GM21619 (cell line): ENCODE measurements at regions not wholly inside any gene's neighbourhood (a gene's known extent, or its start where the extent isn't known, plus 50 kb on each side); places are given as distances from the start of the nearest gene placed in this dataset.
"Not testable (repeated sequence)": the region's sequence is repeated elsewhere in the genome, so short reads cannot be mapped to it uniquely, and the experiment has no call there.

Experiments
- ATAC-seq: cut with Tn5 transposase; IDR thresholded peaks from one replicate; pipeline ENCODE4 v1.9.1; 2021; ENCODE audit not compliant: unreplicated experiment

DNA sequence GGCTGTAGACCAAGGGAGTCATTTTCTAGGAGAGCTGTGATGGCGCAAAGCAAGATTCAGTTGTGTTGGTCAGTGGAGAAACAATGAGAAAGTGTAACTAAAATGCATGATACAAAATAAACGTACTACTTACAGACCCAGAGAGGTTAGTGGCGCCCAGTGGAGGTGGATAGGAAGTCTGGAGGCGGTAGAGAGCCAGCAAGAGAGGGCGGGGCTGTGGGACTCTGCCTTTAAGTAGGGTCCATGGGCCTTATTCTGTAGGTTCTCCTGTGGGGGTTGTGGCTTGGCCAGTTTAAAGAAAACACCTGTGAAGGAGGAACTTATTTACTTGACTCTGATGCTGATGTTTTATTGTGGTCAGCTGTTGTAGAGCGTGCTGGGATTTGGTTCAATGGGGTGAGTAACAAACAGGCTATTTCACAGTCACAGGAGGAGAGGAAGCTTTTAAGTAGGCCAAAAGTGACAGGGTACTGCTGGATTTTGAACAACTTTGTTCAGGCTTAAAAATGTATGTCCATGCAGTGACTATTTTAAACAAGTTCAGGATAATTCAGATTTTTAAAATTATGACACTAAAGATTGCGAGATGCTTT lies 1097.7 kb downstream of the TMTC2 start:
- ATAC-seq: no peak

DNA sequence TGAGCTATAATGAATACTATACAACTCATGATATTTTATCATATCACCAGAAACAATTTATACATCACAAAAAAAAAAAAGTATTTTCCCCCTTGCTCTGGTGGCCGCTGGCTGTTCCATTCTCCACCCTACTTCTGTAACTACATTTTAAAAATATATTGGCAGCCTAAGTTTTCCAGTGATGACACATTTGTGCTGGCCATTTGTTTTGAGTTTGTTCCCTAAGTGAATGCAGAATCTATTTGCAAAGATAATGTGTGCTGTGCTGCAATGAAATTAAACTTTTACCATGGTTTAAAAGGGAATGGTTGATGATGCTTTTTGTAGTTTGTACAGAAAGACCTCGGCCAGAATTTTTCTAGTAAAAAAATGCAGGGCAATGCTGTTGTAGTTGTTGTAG lies 1092.8 kb downstream of the TMTC2 start:
- ATAC-seq: no peak

DNA sequence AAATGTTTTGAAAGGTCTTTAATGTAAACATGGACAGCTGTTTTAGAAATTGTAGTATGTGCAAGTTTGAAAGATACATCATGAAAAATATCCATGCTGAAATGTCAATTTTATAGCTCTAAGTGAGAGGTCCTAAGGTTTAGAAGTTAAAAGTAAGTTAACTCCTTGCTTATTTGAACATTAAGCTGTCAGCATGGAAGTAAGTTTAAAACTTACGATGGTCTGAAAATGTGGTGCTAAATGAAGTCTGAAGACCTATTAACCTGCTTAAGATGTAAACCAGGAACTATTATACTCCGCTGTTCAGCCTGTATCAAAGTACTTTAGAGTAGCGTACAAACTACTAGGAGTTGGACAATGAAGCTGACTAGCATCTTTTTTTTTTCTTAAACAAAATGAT lies 1082.4 kb downstream of the TMTC2 start:
- no peak for ATAC-seq

DNA sequence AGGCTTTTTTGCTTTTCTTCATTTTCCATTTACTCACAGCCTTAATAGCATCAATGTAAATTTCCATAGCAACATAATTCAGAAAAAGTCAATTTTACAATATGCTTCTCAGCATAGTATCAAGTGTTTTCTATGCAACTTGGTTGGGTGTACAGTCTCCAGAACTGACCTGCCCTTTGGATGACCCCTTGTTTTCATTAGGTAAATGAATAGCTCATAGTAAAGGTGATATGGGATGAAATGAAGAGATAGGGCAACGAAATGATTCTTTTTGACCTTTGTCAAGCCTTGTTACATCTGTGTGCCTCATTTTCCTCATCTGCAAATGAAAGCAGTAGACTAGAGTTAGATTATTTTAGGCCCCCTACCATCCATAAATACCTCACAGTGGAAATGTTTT lies 1081.0 kb downstream of the TMTC2 start:
- no peak for ATAC-seq

DNA sequence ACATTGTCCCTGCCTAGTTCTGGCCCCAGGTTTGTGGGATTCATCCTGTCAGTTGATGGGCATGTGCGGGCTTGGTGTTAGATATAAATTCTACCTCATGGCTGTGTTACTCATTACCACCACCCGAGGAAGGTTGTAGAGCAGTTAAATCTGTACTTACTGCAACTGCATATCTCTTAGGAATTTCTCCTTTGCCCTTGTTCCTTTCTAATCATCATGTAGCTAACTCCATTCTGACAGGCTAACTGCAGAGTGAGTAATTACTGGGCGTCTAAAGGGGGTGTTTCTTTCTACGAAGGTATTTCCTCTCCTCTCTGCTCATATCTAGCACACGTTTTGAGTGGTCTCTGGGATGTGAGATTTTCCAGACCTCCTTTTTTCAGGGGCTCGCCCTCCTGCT lies 1076.7 kb downstream of the TMTC2 start:
- ATAC-seq: no peak

DNA sequence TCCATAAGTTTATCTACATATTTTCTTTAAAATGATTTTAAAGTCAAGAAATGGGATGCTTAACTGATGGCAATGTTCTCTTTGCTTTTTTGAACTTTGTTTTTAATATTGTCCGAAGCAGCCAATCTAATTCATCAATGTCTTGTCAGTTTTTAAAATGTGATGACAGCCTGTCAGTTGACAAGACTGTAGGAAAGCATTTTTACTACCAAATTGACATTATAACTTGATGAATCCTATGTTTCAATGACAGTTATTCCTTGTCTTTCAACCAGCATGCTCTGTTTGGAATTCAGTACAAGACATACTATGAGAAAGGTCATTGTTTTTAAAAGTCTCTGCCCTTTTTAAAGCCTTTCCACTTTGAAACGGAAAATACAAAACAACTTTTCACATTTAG lies 1073.2 kb downstream of the TMTC2 start:
- no peak for ATAC-seq

DNA sequence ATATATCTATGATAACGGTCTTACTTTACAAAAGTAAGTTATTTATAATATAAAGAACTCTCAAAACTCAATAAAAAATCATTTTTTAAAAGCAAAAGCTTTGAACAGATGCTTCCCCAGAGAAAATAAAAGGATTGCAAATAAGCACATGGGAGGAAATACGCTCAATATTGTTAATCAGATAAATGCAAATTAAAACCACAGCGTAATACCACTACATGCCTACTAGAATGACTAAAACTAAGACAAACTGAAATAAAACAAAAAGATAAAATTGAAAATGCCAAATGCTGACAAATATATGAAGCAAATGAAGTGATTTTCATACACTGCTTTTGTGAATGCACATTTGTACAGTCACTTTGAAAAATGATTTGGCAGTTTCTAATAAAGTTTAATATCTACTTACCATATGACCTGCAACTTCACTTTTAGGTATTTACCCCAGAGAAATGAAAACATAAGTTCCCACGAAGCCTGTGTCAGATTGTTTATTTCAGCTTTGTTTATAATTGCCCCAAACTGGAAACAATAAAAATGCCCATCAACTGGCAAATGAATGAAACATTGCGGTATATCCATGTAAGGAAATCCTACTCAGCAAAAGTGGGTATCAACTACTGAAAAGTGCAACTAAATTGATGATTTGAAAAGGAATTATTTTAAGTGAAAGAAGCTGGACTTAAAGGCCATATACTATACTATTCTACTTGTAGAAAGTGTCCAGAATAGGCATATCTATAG lies 1072.4 kb downstream of the TMTC2 start:
- ATAC-seq: no peak

DNA sequence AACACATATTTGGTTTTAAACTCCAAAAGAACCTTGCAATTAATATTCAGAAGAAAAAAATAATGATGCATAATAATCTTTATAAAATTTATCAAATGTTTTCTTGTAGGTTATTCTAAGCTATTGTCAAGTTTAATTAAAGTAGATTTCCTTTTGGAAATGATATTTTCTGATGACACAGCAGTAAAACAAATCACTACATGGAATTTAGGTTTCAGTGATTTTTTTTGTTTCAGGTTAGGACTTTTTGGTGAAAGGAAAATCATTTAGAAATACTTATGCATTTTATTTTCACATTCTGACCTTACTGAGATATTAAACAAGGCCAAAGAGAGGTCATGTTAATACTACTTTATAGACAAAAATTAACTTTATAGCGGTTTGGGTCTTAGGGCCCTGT lies 1067.2 kb downstream of the TMTC2 start:
- no peak for ATAC-seq

DNA sequence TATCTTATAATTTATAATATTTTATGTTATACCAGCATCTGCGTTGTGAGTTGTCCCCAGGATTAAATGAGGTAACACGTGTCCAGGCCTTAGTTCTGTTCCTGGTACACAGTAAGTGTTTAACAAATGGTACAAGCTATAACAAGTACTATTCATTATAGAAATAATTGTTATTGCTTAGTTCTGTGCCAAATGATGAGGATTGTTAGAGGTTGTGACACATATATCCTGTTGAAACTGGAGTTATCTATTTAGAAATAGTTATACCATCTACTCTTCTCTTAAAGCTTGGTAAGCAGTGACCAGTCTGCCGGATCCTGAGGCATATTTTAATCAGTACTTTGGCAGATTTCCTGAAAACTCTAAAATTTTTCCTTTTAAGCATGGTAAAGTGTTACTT lies 1066.5 kb downstream of the TMTC2 start:
- ATAC-seq: no peak

DNA sequence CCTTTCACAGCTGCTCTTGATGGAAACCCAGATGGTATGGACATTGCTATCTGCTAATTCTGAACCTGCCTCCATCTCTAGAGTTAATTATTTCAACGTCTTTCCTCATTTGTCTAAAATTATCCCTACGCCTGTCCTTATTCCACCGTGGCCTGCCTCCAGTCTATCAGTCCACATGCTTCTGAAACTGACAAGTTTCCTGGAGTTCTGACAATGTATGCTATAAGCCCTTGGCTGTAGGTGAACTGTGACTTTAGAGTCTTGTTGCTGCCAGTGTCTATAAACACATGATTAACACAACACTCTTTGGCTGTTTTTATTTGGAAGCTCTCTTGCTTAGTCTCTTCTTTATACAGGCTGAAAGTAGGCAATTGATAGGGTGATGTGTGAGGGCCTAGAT lies 1052.9 kb downstream of the TMTC2 start:
- ATAC-seq: no peak

DNA sequence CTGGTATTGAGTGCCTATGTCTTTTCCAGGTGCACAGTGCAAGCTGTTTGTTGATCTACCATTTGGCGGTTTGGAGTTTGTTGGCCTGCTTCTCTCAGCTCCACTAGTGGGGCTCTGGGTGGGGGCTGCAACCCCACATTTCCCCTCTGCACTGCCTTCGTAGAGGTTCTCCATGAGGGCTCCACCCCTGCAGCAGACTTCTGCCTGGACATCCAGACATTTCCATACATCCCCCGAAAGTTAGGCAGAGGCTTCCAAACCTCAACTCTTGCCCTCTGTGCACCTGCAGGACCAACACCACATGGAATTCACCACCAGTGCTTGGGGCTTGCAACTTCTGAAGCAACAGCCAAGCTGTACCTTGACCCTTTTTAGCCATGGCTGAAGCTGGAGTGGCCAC lies 1024.1 kb downstream of the TMTC2 start:
- no peak for ATAC-seq

DNA sequence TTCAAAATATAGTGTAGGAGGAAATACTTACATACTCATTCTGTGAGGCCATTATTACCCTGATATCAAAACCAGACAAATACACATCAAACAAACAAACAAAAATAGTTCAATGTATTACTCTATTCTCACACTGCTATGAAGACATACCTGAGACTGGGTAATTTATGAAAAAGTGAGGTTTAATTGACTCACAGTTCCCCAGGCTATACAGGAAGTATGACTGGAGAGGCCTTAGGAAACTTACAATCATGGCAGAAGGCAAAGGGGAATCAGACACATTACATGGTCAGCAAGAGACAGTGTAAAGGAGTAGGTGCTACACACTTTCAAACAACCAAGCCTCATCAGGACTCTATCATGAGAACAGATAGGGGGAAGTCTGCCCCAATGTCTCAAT lies 1023.2 kb downstream of the TMTC2 start:
- ATAC-seq: no peak

DNA sequence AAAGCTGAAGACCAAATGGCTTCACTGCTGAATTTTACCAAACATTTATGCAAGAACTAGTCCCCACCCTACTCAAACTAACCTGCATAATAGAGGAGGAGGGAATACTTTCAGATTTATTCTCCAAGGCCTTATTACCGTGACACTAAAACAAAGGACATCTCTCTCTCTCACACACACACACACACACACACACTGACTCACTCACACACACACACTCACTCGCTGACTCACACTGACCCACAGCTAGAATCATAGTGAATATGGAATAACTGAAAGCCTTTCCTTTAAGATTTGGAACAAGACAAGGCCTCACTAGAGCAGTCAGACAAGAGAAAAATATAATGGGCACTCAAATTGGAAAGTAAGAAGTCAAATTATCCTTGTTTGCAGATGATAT lies 1014.1 kb downstream of the TMTC2 start:
- no peak for ATAC-seq

DNA sequence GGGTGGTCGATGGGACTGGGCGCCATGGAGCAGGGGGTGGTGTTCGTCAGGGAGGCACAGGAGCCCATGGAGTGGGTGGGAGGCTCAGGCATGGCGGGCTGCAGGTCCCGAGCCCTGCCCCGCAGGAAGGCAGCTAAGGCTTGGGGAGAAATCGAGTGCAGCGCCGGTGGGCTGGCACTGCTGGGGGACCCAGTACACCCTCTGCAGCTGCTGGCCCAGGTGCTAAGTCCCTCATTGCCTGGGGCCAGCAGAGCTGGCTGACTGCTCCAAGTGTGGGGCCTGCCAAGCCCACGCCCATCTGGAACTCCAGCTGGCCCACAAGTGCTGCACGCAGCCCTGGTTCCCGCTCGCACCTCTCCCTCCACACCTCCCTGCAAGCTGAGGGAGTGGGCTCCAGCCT lies 1009.6 kb downstream of the TMTC2 start:
- ATAC-seq: not testable (repeated sequence)

DNA sequence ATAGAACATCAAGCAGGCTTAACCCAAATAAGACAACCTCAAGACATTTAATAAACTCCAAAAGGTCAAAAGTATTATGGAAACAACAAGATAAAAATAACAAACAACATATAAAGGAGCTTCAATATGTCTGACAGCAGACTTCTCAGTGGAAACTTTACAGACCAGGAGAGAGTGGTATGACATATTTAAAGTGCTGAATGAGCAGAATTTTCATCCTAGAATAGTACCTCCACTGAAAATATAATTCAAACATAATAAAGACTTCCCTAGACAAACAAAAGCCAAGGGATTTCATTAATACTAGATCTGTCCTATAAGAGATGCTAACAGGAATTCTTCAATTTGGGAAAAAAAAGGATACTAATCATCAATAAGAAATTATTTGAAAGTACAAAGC lies 1005.0 kb downstream of the TMTC2 start:
- no peak for ATAC-seq

DNA sequence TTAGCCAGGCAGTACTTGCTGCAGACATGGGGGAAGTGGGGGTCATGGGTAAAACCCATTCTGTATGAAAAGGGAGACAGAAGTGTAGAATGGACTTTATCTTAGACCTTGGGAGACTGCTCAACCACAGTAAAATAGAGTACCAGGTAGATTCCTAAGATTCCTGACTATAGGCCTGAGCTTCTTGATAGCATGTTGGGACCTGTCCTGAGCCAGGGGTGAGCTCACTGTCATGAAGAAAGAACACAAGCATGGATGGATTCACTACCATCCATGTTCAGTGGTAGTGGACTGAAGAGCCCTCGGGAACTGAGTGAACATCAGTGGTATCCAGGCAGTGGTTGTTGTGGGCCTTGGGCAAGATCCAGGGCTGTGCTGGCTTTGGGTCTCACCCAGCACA lies 1003.8 kb downstream of the TMTC2 start:
- ATAC-seq: no peak

DNA sequence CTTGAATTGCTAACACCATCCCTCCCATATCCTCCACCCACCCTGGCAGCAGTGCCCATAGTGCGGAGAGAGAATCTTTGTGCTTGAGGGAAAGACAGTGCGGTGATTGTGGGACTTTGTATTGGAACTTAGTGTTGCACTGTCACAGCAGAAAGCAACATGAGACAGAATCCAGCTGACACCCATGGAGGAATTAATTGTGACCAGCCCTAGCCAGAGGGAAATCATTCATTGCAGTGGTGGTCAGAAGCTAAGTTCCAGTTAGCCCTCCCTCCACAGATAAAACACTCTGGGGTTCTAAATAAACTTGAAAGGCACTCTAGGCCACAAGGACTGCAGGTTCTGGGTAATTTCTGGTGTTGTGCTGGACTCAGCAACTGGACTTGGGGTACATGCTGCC lies 1002.6 kb downstream of the TMTC2 start:
- no peak for ATAC-seq

DNA sequence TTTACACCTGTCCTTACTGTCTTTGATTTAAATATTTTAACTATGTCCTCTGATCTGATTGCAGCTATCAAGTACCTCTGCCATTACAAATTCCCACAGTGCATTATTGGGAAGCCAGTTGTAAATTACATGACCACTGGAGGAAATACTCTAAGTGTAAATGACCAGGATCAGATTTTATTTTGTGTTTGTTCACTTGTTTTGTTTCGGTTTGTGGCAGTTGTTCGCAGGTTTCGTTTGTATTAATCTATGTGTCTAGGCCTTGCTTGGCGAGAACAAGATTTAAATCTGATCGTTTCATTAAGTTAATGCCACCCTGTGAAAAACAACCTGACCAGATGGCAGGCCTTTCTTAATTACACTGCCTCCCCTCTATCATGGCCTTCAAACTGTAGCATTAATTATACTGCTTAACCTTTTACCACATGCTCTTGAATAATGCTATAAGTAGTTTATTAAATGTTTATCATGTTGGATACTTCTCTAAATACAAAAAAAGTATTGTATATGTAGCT lies 990.1 kb downstream of the TMTC2 start:
- ATAC-seq: no peak

DNA sequence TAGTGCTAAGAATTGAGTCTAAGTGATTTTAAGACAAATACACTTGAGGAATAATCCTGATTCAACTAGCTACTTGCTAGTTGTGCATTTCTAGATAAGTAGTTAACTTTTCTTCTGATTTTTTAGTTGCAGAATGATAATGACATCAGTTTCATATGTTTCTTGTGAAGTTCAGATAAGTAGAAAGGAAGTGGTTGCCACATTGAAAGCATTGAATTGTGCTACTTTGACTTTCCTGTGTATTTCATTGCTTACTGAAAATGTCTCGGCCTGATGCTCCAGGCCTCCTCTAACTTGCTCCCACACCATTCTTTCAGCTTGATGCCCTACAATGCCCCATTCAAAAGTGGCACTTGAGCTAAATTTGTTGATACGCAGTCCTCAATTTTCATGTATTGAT lies 980.0 kb downstream of the TMTC2 start:
- no peak for ATAC-seq

DNA sequence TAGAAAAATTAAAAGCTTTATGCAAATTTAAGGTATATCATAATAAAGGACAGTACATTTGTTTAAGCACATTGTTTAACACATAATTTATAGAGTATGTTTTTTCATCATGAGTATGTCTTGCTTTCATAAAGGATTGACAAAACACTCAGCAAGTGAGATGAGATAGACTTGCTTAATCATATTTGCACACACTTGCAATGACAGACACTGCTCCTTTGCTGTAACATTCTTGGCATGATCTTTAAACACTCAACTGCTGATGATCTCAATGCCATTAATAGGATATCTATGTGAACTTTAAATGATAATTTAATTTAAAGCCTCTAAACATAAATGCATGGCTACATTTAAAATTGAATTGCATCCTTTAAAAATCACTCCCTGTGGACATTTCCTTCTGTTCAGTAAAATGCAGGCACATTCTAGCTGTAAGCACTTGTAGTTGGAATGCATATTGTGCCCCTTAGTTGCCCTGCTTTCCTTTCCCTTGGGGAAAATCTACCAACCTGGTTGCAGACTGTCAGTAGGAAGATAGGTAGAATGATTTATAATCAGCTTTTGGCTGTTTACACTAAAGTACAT lies 979.0 kb downstream of the TMTC2 start:
- ATAC-seq: no peak

DNA sequence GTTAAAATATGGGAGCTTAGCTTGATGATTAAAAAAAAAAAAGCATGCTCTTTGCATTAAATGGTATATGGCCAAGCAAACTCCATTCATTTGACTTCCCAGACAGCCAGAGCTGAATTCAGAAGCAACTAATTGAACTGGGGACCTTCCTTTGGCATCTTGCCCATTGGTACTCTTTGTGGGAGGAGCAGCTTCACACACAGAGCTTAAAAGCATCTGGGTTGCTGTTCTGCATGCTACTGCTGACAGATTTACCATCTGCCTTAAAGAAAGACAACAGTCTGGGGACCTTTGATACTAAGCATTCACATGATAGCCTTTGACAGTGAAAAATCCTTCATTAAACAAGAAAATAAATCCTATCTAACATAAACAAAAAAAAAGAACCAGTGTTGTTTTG lies 977.9 kb downstream of the TMTC2 start:
- ATAC-seq: no peak

DNA sequence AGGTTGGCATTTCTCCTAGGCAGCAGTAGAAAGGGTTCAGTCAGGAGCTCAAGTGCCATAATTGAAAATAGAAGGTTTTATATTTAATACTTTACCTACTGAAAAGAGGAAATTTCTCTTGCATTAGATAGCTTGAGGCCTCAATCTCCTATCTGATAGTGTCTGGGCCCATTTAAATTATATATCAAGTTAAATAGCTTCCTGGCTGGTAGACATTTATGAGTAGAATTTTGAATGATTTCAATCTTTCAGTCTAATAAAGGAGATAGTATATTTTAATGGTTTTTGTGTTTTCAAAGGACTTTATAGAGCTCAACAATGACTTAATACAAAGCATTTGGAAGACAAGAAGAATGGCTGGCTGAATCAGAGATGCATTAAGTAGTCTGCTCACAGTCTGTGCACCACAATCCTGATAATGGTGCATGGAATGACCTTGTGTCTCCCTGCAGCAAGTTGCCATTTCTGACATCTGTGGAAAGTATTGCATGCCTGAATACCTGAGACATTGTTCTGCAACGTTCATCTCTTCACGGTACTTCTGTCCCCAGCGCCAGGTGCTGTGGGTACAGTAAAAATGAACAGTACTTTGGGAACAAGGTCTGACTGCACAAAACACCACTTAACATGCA lies 974.1 kb downstream of the TMTC2 start:
- ATAC-seq: no peak
